HCT116 (cell line): ENCODE measurements at regions not wholly inside any gene's neighbourhood (a gene's known extent, or its start where the extent isn't known, plus 50 kb on each side); places are given as distances from the start of the nearest gene placed in this dataset.
"Not testable (repeated sequence)": the region's sequence is repeated elsewhere in the genome, so short reads cannot be mapped to it uniquely, and the experiment has no call there.

Experiments
- ATAC-seq: fragments of 200-7000 bp; cut with Tn5 transposase; 2 replicates; pipeline ENCODE4 v1.9.1; 2020; ENCODE audit warnings: mild to moderate bottlenecking, moderate library complexity
- BruUV-seq: library from RNA; stranded (reverse); fragments of 400-500 nt; replicated peaks from 2 replicates; lab custom pipeline; 2021; lab: Mats Ljungman, UMichigan
- CTCF ChIA-PET: fragments of 300-600 bp; sonication (Branson Sonifier 250); formaldehyde crosslinking; loops from one replicate; lab custom pipeline; 2021; ENCODE audit warnings: antibody characterized with exemption; lab: Charles Lee
- POLR2A ChIA-PET: fragments of 300-600, 350-600 bp; sonication (Branson Sonifier 250); formaldehyde crosslinking; loops from one replicate; lab custom pipeline; 2021; ENCODE audit warnings: antibody characterized with exemption; lab: Charles Lee
- RAD21 ChIA-PET, 2 experiments: fragments of 300-600 bp; sonication (Branson Sonifier 250); formaldehyde crosslinking; loops; one replicate each; lab custom pipeline; 2023; ENCODE audit warnings: low total read pairs in 2 of 2; ENCODE audit not compliant: uncharacterized antibody in 2 of 2, unreplicated experiment in 2 of 2, low non-redundant PET in 1 of 2; lab: Charles Lee
- DNase-seq: peaks from one replicate; pipeline ENCODE4 v3.0.0-alpha.2; 2010; ENCODE audit warnings: low read depth, low spot score
- H2AFZ ChIP-seq: fragments of 200-600 bp; shearing (Covaris generic), sonication (generic); 2 replicates; pipeline ENCODE4 v1.6.1; 2017; ENCODE audit warnings: low read depth, mixed run types, mixed read lengths, antibody characterized with exemption, low read length; ENCODE audit not compliant: poor library complexity, severe bottlenecking
- H3K27ac ChIP-seq: 2 replicates; pipeline ENCODE4 v1.5.1; 2012; ENCODE audit warnings: low read depth, low read length
- H3K27me3 ChIP-seq: fragments of 200-600 bp; sonication (generic); 2 replicates; pipeline ENCODE4 v1.6.1; 2016; ENCODE audit warnings: mixed run types, low read length, mixed read lengths; ENCODE audit not compliant: insufficient read depth
- H3K36me3 ChIP-seq, 2 experiments: fragments of 200-500 bp in 1 of 2; fragments of 200-600 bp in 1 of 2; sonication (Bioruptor generic) in 1 of 2; sonication (generic) in 1 of 2; 2 replicates each; pipeline versions ENCODE4 v1.5.1 to v1.6.1; 2014 to 2016; ENCODE audit warnings: low read length in 2 of 2, inconsistent platforms in 1 of 2, mixed read lengths in 1 of 2, mixed run types in 1 of 2; ENCODE audit not compliant: insufficient read depth in 2 of 2, control insufficient read depth in 1 of 2
- H3K4me1 ChIP-seq, 2 experiments: fragments of 200-600 bp in 1 of 2; sonication (generic) in 1 of 2; 2 replicates each; pipeline versions ENCODE4 v1.5.1 to v1.6.1; 2012 to 2017; ENCODE audit warnings: low read length in 2 of 2, inconsistent platforms in 1 of 2, mild to moderate bottlenecking in 1 of 2, mixed read lengths in 1 of 2, mixed run types in 1 of 2, moderate library complexity in 1 of 2; ENCODE audit not compliant: insufficient read depth in 2 of 2, control insufficient read depth in 1 of 2
- H3K4me2 ChIP-seq: fragments of 200-600 bp; sonication (generic); 2 replicates; pipeline ENCODE4 v1.6.1; 2017; ENCODE audit warnings: mixed run types, low read length, mixed read lengths
- H3K4me3 ChIP-seq, 2 experiments: fragments of 200-600 bp in 1 of 2; sonication (generic) in 1 of 2; replicated peaks in 1 of 2; 2 replicates each; pipeline ENCODE4 v1.5.1; 2011 to 2016; ENCODE audit warnings: low read length in 2 of 2, control low read depth in 1 of 2, low read depth in 1 of 2, mild to moderate bottlenecking in 1 of 2, mixed read lengths in 1 of 2, mixed run types in 1 of 2
- H3K79me2 ChIP-seq: fragments of 200-600 bp; sonication (generic); 2 replicates; pipeline ENCODE4 v1.6.1; 2017; ENCODE audit warnings: mild to moderate bottlenecking, mixed run types, low read length, moderate library complexity, mixed read lengths; ENCODE audit not compliant: insufficient read depth
- H3K9ac ChIP-seq: fragments of 200-600 bp; sonication (generic); 2 replicates; pipeline ENCODE4 v1.6.1; 2016; ENCODE audit warnings: low read length, mixed read lengths
- H3K9me2 ChIP-seq: fragments of 200-600 bp; sonication (generic), shearing (Covaris generic); 2 replicates; pipeline ENCODE4 v1.6.1; 2017; ENCODE audit warnings: mixed run types, mild to moderate bottlenecking, moderate library complexity; ENCODE audit not compliant: insufficient read depth
- H3K9me3 ChIP-seq, 2 experiments: fragments of 200-500 bp in 1 of 2; fragments of 200-600 bp in 1 of 2; sonication (Bioruptor generic) in 1 of 2; sonication (generic) in 1 of 2; 2 replicates each; pipeline ENCODE4 v1.6.1; 2014 to 2017; ENCODE audit warnings: low read length in 2 of 2, mixed read lengths in 2 of 2, inconsistent platforms in 1 of 2, low read depth in 1 of 2, mild to moderate bottlenecking in 1 of 2, mixed run types in 1 of 2, moderate library complexity in 1 of 2; ENCODE audit not compliant: control insufficient read depth in 1 of 2, insufficient read depth in 1 of 2
- H4K20me1 ChIP-seq: fragments of 200-600 bp; sonication (generic), shearing (Covaris generic); 2 replicates; pipeline ENCODE4 v1.6.1; 2017; ENCODE audit warnings: mixed run types, mild to moderate bottlenecking, moderate library complexity; ENCODE audit not compliant: insufficient read depth
- CTCF ChIP-seq, 3 experiments: fragments of 200-600 bp in 1 of 3; sonication (generic) in 1 of 3; IDR thresholded peaks in 2 of 3; conservative IDR thresholded peaks in 1 of 3; 2 replicates each; pipeline ENCODE4 v1.5.1; 2012 to 2017; ENCODE audit warnings: low read depth in 2 of 3, low read length in 2 of 3, antibody characterized with exemption in 1 of 3, borderline replicate concordance in 1 of 3, control low read depth in 1 of 3, mild to moderate bottlenecking in 1 of 3, mixed read lengths in 1 of 3, mixed run types in 1 of 3, moderate library complexity in 1 of 3; ENCODE audit not compliant: insufficient read depth in 1 of 3
- JUND ChIP-seq: IDR thresholded peaks from 2 replicates; pipeline ENCODE4 v1.6.1; 2012
- SIN3A ChIP-seq: IDR thresholded peaks from 2 replicates; pipeline ENCODE4 v1.6.1; 2012; ENCODE audit warnings: low read depth
- intact Hi-C: fragments of 100-400 bp; cut with micrococcal nuclease; formaldehyde crosslinking; loops from 2 replicates; pipeline ENCODE4 v1.10.0; 2022

- CTCF ChIA-PET, POLR2A ChIA-PET, RAD21 ChIA-PET, H3K9me2 ChIP-seq, H3K4me2 ChIP-seq, DNase-seq, ATAC-seq, BruUV-seq, H3K4me3 ChIP-seq, H2AFZ ChIP-seq, H3K27ac ChIP-seq, H3K79me2 ChIP-seq, H3K36me3 ChIP-seq, H4K20me1 ChIP-seq, H3K4me1 ChIP-seq, H3K9ac ChIP-seq, intact Hi-C loops, H3K9me3 ChIP-seq: not testable (repeated sequence)
- H3K27me3 ChIP-seq = peaks cover 44% of the 10 kb centered on the region
Observed at GRCh38 chr9:86565603-86566002, 211.4 kb upstream of the TUT7 start.

GRCh38 chr9:86563936-86564335, 209.7 kb upstream of the TUT7 start:
- no peak overlapping the region for H3K4me2 ChIP-seq
- TF ChIP-seq CTCF (IDR thresholded peaks at IDR 0.05 in 2 of 3, conservative IDR thresholded peaks at IDR 0.05 in 1 of 3; ENCODE audit: borderline replicate concordance in 1 of 3, insufficient read depth in 1 of 3, low read depth in 2 of 3, low read length in 2 of 3) (no peak), JUND (no peak), SIN3A (no peak)
- intact Hi-C loops = no loop called here
- H3K27ac ChIP-seq = no peak overlapping the region
- BruUV-seq = no TSS peak
- DNase-seq (no peak), ATAC-seq (no peak)
- H2AFZ ChIP-seq = no peak overlapping the region
- H3K4me1 ChIP-seq = no peaks in the 10 kb centered on the region
- H3K79me2 ChIP-seq = no peaks in the 10 kb centered on the region
- no peaks in the 10 kb centered on the region for H3K36me3 ChIP-seq
- H4K20me1 ChIP-seq = no peaks in the 10 kb centered on the region
- POLR2A ChIA-PET = no interaction called here
- H3K27me3 ChIP-seq = peaks cover 50% of the 10 kb centered on the region
- H3K9ac ChIP-seq = no peak overlapping the region
- H3K9me2 ChIP-seq = no peaks in the 10 kb centered on the region
- CTCF ChIA-PET = no interaction called here
- RAD21 ChIA-PET = no interaction called here
- no peaks in the 10 kb centered on the region for H3K9me3 ChIP-seq
- H3K4me3 ChIP-seq = no peak overlapping the region
